GM21423 (cell line): ENCODE measurements at regions not wholly inside any gene's neighbourhood (a gene's known extent, or its start where the extent isn't known, plus 50 kb on each side); places are given as distances from the start of the nearest gene placed in this dataset.
"Not testable (repeated sequence)": the region's sequence is repeated elsewhere in the genome, so short reads cannot be mapped to it uniquely, and the experiment has no call there.

Experiments
- ATAC-seq: cut with Tn5 transposase; IDR thresholded peaks from one replicate; pipeline ENCODE4 v1.9.1; 2021; ENCODE audit warnings: mild to moderate bottlenecking, moderate library complexity; ENCODE audit not compliant: unreplicated experiment

DNA sequence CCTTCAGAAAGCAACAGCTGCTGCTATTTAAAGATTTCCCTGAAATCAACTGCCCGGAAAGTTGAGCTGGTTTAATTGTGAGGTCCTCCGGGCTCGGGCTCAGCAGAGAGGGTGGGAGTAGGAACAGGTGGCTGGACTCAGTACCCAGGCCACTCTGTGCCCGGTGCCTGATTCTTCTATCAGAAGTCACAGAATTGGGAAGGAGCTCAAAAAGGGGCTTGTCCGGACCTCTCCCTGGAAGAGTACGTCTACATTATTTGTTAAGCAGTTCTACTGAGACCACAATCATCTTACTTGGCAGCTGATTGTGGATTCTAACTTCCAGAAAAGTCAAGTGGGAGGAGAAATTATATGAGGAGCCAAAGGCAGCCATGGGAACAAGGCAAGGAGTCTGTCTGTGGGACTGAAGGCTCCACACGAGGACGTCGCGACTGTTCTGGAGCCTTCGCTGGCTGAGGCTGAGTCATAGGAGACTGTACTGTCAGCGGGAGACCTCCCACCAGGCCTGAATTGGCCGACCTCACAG, 91.7 kb upstream of the ANKRD10 start:
- ATAC-seq = no peak

DNA sequence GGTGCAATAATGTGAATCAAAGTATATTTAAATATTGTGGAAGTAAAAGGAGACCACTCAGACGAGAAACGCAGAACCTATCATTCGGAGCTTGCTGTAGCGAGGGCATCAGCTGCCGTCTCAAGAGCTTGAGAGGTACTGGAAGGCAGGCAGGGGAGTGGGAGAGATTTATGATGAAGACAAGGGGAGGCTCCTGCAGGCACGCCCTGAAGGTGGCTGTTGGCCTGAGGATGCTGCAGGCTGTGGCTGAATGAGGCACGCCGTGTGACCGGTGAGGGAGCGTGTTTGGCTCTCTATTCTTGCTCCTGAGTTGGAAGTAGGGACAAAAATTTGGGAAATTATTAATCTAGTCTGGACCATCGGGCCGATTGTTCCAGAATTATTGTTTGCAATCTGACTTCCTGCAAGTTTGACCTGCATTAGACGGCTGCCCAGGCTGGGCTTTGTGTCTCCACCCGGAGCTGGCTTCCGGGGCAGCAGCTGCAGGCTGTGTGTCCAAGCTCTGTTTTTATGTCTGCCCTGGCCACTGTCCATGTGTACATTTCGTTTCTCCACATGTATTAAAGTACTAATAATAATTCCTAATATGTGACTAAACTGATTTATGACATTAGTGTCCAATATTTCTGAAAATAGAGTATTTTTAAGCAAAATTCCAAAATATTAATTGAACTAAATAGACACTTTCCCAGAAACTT, 91.1 kb upstream of the ANKRD10 start:
- no peak for ATAC-seq

DNA sequence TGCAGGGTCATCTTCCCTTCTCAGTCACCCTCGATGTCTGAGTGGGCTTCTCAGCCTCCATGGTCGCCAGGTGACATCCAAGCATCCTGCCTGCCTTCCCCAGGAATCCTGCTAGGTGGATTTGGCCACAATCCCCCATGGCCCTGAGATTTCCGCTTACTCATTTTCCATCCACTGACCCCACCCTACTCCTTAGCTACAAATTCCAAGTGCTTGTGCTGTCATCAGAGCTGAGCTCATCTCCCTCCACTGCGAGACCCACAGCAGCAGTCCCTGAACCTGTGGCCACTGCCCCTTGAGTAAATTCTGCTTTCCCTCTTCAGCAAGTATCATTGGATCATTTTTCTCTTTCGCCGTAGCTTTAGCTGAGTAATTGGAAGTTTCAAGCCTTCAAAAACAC, 90.5 kb upstream of the ANKRD10 start:
- no peak for ATAC-seq

DNA sequence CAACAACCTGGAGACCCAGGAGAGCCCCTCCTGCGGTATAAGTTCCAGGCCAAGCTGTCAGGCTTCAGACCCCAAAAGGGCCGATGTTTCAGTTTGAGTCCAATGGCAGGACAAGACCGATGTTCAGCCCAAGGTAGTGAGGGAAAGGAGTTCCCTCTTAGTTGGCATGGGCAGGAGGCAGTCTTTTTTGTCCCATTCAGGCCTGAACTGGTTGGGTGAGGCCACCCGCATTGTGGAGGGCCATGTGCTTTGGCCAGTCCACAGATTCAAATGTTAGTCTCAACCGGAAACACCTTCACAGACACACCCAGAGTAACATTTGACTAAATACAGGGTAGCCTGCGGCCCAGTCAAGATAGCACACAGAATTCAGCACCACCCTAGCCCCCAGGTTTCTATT, 89.6 kb upstream of the ANKRD10 start:
- no peak for ATAC-seq

DNA sequence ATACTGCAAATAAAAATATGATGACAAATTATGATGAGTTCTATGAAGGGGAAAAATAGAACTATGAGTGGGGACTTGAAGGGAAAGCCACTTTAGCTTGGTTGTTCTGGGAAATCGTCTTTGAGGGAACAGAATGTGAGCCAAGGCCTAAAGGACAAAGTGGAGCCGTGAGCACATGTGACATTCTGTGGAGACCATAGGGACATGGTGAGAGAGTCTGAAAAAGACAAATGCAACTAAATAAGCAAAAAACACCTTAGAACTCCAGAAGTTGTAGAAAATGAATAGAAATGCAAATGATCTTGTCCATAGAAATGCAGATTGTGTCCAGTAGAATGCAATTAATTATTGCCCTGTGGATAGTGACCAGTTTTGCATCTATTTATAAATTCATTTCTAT, 86.8 kb upstream of the ANKRD10 start:
- no peak for ATAC-seq

DNA sequence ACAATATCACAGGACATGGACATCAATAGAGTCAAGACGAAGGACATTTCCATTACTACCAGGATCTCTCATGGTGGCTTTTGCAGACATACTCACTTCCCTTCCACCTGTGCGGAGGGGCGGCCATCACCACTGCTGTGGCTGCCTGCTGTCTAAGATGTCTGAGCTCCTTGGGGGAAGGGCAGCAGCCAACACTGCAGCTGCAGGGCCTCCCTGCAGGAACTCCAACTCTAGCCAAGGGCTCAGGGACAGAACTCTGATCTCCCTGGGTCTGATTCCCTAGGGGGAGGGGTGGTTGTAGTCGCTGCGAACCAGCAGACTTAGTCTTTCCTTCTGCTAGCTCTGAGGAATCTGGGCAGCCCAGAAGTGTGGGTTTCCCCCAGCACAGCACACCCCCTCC, 78.9 kb upstream of the ANKRD10 start:
- no peak for ATAC-seq

DNA sequence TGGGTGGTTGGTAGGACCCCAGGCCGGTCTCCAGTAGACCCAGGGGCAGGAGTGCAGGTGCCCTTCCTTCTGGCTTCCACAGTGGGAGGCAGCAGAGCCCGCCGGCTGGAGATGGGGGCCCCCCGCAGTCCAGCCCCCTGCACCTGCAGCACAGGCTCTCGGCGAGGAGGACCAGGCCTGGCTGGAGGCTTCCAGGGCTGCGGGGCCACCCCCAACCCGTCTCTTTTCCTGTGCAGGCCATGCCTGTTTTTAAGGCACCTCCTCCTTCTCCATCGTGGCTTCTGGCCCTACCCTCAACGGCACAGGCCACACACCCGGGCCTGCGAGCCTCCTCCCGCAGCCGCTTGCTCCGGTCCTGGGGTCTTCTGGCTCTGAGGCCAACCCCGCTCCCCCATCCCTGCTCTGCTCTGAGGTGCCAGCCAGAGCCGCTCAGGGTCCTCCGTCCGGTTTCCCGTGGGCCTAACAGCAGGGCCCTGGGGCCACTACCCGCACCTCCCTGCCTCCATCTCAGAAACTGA, 77.2 kb upstream of the ANKRD10 start:
- no peak for ATAC-seq

DNA sequence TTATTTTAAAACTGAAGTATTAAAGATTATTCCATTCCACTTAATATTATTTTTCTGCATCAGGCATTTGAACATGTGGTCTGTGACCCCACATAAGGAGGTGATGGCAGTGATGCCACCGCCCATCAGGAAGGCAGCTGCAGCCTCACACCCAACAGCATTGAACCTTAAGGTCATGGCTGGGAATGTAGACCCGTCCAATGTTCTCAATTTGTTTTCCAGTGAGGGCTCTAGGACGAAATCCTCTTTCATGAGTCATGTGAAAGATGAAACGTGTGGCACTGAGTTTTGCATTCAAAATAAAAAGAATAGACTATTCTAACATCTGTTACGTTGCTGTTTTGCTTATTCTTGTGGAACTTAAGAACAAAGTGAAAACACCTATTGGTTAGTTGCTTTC, 74.5 kb upstream of the ANKRD10 start:
- ATAC-seq = no peak

DNA sequence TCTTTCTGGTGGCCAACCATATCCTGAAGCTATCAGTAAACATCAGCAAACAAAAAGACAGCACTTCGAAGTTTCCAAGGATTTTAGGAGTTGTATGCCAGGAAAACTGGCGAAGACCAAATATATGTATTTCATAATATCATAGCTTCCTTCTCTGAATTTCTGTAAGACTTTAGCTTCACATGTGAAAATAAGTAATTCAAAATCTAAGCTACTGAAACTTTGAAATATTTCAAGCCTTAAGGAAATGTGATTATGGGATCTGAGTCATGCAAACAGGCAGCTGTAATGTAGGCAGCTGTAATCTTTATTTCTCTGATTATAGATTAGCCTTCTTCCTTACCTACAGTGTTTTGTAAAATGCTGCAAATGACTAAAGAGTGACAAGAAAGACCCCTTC, 70.7 kb upstream of the ANKRD10 start:
- ATAC-seq = no peak

DNA sequence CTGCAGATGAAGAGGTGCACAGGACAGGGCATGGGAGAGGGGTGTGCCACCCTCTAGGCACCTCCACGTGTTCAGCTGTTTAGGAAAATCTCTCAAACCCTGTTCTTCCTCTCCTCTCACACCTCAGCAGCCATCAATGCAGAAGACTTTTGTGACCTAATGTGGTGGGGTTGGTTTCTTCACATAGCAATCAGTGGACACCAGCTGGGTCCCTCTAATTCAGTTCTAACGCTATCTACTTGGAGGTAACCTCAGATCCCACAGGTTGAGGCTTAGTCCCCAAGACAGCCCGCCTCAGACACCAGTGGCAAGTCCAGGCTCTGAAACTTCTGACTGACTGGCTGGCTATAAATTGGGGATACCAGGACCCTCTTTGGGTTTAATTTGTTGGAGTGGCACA, 69.9 kb upstream of the ANKRD10 start:
- ATAC-seq = no peak

DNA sequence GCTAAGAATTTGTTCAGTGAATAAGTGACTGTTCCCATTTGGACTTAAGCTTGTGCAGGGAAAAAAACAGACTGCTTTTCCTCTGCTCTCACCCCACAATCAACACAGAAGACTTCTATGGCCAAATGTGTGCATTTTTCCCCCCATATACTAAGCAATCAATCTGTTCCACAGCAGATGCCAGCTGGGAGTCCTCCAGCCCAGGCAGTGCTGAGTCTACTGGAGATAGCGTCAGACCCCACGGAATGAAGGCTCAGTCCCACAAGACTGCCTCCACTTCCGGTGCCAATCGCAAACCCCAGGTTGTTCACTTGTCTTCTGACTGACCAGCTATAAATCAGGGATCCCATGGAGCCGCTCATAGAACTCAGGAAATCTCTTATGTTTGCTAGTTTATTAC, 69.5 kb upstream of the ANKRD10 start:
- ATAC-seq = no peak

DNA sequence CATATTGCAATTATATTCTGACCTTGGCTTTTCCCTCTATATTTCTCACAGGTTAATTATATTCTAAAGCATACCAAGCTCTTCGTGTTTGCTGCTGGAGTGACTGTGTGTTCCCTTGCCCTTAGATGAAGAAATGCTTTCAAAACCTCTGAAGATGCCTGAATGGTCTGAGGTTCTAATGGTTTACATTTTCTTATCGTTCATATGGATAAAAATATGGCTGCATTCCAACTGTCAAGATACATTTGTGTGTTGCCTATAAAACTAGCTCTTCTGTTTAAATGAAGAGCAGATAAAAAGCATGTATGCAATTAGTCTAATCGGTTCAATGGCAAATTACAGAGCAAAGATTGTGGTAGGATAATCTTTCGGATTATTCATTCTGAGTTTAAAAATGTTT, 68.4 kb upstream of the ANKRD10 start:
- no peak for ATAC-seq

DNA sequence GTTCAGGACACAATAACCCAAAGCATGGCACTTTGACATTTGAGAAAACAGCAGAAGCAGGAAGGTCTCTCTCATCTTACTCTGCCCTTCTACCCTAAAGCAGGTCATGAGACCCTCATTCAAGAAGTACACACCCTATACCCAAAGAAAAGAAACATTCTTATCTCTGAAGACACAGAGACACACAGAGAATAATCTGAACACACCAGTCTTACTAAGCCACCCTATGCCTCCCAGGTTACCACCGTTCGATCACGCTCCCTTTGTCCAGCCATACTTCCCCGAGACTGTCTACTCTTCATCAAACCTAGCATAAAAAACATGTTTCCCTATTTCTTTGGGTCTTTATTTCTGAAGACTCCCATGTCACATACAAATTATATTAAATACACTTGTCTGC, 66.5 kb upstream of the ANKRD10 start:
- no peak for ATAC-seq

DNA sequence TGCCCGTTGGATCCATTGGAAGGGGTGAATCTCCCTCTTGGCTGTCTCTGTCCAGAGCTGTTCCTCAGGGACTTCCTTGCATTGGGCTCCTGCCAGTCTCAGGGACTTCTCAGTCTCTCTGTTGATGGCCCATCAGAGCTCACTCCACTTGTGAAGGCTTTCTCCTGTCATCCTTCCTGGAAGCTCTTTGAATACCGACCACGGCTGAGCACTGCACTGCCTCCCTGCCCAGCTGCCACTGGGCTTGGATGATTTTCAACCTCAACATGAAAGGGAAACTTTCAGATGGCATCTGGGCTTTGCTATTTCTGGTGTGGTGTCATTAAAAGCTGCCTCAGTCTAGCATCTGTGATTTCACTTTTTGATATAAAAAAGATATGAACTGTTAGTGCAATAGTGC, 66.1 kb upstream of the ANKRD10 start:
- ATAC-seq = no peak

DNA sequence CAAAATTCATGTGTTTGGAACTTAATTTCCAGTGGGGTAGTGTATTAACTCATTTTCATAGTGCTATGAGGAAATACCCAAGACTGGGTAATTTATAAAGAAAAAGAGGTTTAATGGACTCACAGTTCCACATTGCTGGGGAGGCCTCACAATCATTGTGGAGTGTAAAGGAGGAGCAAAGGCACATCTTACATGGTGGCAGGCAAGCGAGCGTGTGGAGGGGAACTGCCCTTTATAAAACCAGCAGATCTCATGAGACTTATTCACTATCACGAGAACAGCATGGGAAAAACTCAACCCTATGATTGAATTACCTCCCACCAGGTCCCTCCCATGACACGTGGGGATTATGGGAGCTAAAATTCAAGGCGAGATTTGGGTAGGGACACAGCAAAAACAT, 64.3 kb upstream of the ANKRD10 start:
- ATAC-seq = not testable (repeated sequence)

DNA sequence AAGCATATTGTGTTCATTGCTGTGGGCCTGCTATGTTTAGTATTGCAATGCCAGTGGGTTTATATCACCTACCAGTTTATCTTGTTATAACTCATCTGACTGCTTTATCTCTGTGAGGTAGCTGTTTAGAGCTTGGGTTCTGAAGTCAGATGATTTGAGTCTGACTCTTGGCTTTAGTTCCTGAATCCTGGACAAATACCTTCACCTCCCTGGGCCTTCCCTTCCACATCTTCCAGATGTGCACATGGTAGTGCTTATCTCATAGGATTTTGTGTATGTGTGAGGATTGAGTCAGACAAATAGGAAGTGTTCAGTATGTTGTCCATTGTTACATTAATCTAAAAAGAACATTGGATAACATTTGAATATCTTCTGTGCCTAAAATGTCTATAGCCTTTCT, 63.5 kb upstream of the ANKRD10 start:
- no peak for ATAC-seq

DNA sequence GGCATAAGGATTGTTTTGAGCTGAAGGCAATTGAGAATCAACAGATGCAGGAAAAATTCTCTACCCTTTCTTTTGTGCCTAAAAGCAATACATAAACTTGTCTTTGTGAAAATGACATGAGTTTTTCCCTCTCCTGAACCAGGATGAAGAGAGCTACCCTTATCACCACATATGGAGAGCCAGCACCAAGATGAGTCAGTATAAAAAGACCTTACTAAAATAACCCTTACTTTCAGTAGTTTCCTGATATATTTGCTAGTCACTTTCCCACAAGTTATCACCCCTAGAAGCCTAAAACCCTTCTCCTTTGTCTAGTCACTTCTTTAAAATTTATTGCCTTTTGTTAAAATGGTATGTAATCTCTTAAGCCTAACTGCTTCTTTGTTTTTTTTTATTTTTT, 61.9 kb upstream of the ANKRD10 start:
- no peak for ATAC-seq

DNA sequence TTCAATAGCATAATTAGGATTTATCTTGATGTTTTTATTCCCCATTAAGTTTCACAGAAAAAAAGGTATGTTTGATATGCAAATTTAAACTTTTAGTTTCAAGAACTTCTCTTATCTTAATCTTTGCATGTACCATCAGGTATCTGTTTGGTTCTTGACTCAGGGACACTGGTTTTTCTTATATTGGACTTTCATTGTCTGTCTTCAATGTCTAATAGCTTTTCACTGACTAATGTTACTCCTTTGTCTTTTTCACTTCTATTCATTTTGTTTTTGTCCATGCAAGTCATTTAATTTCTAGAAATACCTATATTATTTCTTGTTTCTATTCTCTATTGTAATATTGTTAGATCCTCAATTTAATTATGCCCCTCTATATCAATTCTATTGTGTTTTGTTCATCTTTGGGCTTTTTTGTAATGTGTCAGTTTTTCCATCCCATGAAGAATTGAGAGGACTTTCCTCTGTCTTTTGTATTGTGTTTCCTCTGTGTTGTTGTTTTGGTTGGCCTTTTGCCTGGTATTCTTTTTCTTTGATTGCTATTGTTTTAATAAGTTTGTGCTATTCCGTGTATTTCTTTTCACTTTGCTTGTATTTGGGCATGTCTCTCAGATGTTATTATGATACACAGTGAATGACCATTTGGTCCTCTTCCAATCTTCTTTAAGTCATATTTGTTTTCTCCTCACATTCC, 58.3 kb upstream of the ANKRD10 start:
- no peak for ATAC-seq

DNA sequence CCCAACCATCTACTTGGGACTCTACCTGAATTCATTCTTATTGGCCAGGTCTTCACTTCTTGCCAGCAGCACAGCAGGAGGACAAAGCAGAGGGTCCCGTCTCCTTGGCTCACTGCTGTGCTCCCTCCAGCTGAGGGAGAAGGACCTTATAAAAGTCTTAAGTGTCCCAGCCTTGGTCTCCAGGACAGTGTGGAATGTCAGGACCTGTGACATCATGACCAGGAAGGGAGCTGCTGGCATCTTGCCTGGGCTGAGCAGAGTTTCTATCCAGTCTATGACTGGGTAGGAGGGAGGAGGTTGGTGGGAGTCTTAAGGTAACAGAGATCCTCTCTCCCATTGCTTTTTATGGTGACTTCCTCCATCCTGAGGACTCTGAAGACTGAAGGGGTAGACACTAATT, 56.6 kb upstream of the ANKRD10 start:
- no peak for ATAC-seq

DNA sequence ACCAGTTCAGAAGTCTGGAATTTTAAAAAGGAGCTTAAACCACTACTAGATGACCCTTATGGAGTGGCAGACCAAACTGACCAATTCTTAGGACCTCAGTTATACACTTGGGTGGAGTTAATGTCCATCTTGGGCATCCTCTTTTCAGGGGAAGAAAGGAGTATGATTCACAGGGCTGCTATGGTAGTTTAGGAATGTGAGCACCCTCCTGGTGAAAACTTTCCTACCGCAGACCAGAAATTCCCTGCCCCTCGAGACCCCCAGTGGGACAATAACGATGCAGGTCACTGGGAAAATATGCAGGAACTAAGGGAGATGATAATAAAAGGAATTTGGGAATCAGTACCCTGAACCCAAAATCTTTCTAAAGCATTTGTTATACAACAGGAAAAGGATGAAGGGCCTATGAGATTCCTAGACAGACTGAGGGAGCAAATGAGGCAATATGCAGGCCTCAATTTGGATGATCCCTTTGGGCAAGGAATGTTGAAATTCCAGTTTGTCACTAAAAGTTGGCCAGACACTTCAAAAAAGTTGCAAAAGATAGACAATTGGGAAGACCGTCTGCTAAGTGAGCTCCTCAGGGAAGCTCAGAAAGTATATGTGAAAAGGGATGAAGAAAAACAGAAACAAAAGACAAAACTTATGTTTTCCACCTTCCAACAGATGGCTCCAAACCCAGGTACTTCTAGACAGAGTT, 52.4 kb upstream of the ANKRD10 start:
- not testable (repeated sequence) for ATAC-seq

DNA sequence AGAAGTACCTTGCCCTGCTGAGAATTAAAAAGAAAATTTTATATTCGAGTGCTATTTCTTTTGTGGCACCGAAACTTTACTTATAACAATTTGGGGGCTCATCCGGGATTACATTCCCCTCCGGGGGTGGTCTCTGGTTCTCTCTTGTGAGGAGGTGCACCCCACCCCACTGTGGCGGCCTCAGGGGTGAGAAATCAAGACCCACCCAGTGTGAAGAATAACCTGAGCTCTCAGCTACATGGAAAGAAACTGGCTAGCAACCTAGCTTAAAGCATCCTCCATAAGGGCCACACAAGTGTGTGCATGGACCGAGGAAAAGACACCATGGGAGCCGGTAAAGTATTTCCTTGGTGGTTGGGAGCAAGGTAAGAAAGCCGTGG, 50.9 kb upstream of the ANKRD10 start:
- ATAC-seq = no peak
